Neural cell (in vitro differentiated cells): ENCODE measurements at regions not wholly inside any gene's neighbourhood (a gene's known extent, or its start where the extent isn't known, plus 50 kb on each side); places are given as distances from the start of the nearest gene placed in this dataset.

ENCODE experiments used
- H2AFZ ChIP-seq: fragments of 200-600, 300-800 bp; sonication (generic), shearing (Covaris generic); 2 replicates; pipeline ENCODE4 v1.6.0; 2014; ENCODE audit warnings: low read depth, mild to moderate bottlenecking, antibody characterized with exemption, low read length, moderate library complexity
- H3F3A ChIP-seq: fragments of 200-600 bp; shearing (Covaris generic); 2 replicates; pipeline ENCODE4 v1.6.1; 2016; ENCODE audit warnings: mild to moderate bottlenecking, moderate library complexity, mixed read lengths, antibody characterized with exemption, low read length; ENCODE audit not compliant: insufficient read depth, poor library complexity, severe bottlenecking
- H3K27ac ChIP-seq: fragments of 200-600, 300-800 bp; sonication (generic), shearing (Covaris generic); 2 replicates; pipeline ENCODE4 v1.5.1; 2014; ENCODE audit warnings: mild to moderate bottlenecking, low read length, moderate library complexity
- H3K27me3 ChIP-seq: fragments of 300-800, 200-600 bp; sonication (generic), shearing (Covaris generic); 2 replicates; pipeline ENCODE4 v1.6.0; 2014; ENCODE audit warnings: mild to moderate bottlenecking, low read depth, low read length, moderate library complexity; ENCODE audit not compliant: insufficient read depth
- H3K36me3 ChIP-seq: fragments of 300-800, 200-600 bp; sonication (generic), shearing (Covaris generic); 2 replicates; pipeline ENCODE4 v1.5.1; 2014; ENCODE audit warnings: mild to moderate bottlenecking, antibody characterized with exemption, low read length, moderate library complexity; ENCODE audit not compliant: insufficient read depth
- H3K4me2 ChIP-seq: fragments of 300-800, 200-600 bp; sonication (generic), shearing (Covaris generic); 2 replicates; pipeline ENCODE4 v1.6.0; 2014; ENCODE audit warnings: mild to moderate bottlenecking, low read length
- H3K4me3 ChIP-seq: fragments of 300-800, 200-600 bp; sonication (generic), shearing (Covaris generic); 2 replicates; pipeline ENCODE4 v1.5.1; 2014; ENCODE audit warnings: mild to moderate bottlenecking, low read length, moderate library complexity
- H3K79me2 ChIP-seq: fragments of 200-600 bp; shearing (Covaris generic); replicated peaks from 2 replicates; pipeline ENCODE4 v1.6.0; 2014; ENCODE audit warnings: mild to moderate bottlenecking, low read length, moderate library complexity; ENCODE audit not compliant: insufficient read depth
- H3K9ac ChIP-seq: fragments of 300-800, 200-600 bp; sonication (generic), shearing (Covaris generic); 2 replicates; pipeline ENCODE4 v1.6.1; 2016; ENCODE audit warnings: mild to moderate bottlenecking, low read length, mixed read lengths
- H3K9me2 ChIP-seq: fragments of 200-600 bp; shearing (Covaris generic); 2 replicates; pipeline ENCODE4 v1.6.1; 2016; ENCODE audit warnings: mild to moderate bottlenecking, low read length, mixed read lengths; ENCODE audit not compliant: insufficient read depth
- H3K9me3 ChIP-seq: fragments of 200-600, 300-800 bp; sonication (generic), shearing (Covaris generic); 2 replicates; pipeline ENCODE4 v1.6.1; 2016; ENCODE audit warnings: mild to moderate bottlenecking, mixed run types, low read length, moderate library complexity, mixed read lengths
- H4K20me1 ChIP-seq: fragments of 200-600 bp; shearing (Covaris generic); 2 replicates; pipeline ENCODE4 v1.6.1; 2016; ENCODE audit warnings: mild to moderate bottlenecking, mixed run types; ENCODE audit not compliant: insufficient read depth
- EP300 ChIP-seq: fragments of 450-650 bp; conservative IDR thresholded peaks from 2 replicates; pipeline ENCODE4 v1.6.1; 2014; ENCODE audit warnings: antibody characterized with exemption, mild to moderate bottlenecking, moderate library complexity; ENCODE audit not compliant: poor library complexity, severe bottlenecking
- EZH2 ChIP-seq: fragments of 200-600, 300-800 bp; shearing (Covaris generic), sonication (generic); IDR thresholded peaks from 2 replicates; pipeline ENCODE4 v1.6.1; 2014; ENCODE audit warnings: antibody characterized with exemption, low read length, borderline replicate concordance, mild to moderate bottlenecking; ENCODE audit not compliant: insufficient read depth, poor library complexity, severe bottlenecking
- MXI1 ChIP-seq: fragments of 450-650 bp; conservative IDR thresholded peaks from 2 replicates; pipeline ENCODE4 v1.6.1; 2014; ENCODE audit warnings: antibody characterized with exemption, mild to moderate bottlenecking; ENCODE audit not compliant: poor library complexity, severe bottlenecking
- POLR2AphosphoS5 ChIP-seq: IDR thresholded peaks from 2 replicates; pipeline ENCODE4 v1.6.1; 2012
- RAD21 ChIP-seq: fragments of 450-650 bp; conservative IDR thresholded peaks from 2 replicates; pipeline ENCODE4 v1.6.1; 2014; ENCODE audit warnings: antibody characterized with exemption, mild to moderate bottlenecking, moderate library complexity
- SMC3 ChIP-seq: fragments of 450-650 bp; conservative IDR thresholded peaks from 2 replicates; pipeline ENCODE4 v1.6.1; 2014; ENCODE audit warnings: antibody characterized with exemption, mild to moderate bottlenecking, moderate library complexity; ENCODE audit not compliant: poor library complexity
- TAF1 ChIP-seq: IDR thresholded peaks from 2 replicates; pipeline ENCODE4 v1.6.1; 2012; ENCODE audit warnings: low read depth
- TF ChIP-seq, protein P1 (sequence below): IDR thresholded peaks from 2 replicates; pipeline ENCODE4 v1.6.1; 2012; ENCODE audit warnings: borderline replicate concordance
- TF ChIP-seq, protein P2 (sequence below): fragments of 450-650 bp; IDR thresholded peaks from 2 replicates; pipeline ENCODE4 v1.5.1; 2014; ENCODE audit warnings: antibody characterized with exemption, mild to moderate bottlenecking, moderate library complexity; ENCODE audit not compliant: poor library complexity, severe bottlenecking

DNA sequence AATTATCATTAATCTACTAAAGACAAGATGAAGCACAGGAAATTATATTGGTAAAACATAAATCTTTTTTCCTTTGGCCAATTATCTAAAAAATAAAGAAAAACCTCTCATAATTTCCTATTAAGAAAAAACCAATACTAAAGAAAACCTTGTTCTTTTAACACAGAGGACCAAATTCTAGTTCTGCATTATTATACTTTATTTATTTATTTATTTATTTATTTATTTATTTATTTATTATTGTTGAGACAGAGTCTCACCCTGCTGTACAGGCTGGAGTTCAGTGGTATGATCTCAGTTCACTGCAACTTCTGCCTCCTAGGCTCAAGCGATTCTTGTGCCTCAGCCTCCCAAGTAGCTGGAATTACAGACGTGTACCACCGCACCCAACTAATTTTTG, 377.8 kb upstream of the ADAMTS16 start:
- H3K36me3 ChIP-seq, result no peaks in the 10 kb centered on the region
- H3F3A ChIP-seq, result no peaks in the 10 kb centered on the region
- H4K20me1 ChIP-seq, result no peaks in the 10 kb centered on the region
- H3K9ac ChIP-seq, result no peak overlapping the region
- TF ChIP-seq RAD21, result no peak
- TF ChIP-seq TAF1, result no peak
- TF ChIP-seq, protein P1, sequence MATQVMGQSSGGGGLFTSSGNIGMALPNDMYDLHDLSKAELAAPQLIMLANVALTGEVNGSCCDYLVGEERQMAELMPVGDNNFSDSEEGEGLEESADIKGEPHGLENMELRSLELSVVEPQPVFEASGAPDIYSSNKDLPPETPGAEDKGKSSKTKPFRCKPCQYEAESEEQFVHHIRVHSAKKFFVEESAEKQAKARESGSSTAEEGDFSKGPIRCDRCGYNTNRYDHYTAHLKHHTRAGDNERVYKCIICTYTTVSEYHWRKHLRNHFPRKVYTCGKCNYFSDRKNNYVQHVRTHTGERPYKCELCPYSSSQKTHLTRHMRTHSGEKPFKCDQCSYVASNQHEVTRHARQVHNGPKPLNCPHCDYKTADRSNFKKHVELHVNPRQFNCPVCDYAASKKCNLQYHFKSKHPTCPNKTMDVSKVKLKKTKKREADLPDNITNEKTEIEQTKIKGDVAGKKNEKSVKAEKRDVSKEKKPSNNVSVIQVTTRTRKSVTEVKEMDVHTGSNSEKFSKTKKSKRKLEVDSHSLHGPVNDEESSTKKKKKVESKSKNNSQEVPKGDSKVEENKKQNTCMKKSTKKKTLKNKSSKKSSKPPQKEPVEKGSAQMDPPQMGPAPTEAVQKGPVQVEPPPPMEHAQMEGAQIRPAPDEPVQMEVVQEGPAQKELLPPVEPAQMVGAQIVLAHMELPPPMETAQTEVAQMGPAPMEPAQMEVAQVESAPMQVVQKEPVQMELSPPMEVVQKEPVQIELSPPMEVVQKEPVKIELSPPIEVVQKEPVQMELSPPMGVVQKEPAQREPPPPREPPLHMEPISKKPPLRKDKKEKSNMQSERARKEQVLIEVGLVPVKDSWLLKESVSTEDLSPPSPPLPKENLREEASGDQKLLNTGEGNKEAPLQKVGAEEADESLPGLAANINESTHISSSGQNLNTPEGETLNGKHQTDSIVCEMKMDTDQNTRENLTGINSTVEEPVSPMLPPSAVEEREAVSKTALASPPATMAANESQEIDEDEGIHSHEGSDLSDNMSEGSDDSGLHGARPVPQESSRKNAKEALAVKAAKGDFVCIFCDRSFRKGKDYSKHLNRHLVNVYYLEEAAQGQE, result no peak
- TF ChIP-seq EP300, result no peak
- TF ChIP-seq EZH2, result no peak
- no peak for TF ChIP-seq MXI1
- no peak for TF ChIP-seq POLR2AphosphoS5
- TF ChIP-seq, protein P2, sequence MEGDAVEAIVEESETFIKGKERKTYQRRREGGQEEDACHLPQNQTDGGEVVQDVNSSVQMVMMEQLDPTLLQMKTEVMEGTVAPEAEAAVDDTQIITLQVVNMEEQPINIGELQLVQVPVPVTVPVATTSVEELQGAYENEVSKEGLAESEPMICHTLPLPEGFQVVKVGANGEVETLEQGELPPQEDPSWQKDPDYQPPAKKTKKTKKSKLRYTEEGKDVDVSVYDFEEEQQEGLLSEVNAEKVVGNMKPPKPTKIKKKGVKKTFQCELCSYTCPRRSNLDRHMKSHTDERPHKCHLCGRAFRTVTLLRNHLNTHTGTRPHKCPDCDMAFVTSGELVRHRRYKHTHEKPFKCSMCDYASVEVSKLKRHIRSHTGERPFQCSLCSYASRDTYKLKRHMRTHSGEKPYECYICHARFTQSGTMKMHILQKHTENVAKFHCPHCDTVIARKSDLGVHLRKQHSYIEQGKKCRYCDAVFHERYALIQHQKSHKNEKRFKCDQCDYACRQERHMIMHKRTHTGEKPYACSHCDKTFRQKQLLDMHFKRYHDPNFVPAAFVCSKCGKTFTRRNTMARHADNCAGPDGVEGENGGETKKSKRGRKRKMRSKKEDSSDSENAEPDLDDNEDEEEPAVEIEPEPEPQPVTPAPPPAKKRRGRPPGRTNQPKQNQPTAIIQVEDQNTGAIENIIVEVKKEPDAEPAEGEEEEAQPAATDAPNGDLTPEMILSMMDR, result no peak
- no peak overlapping the region for H3K27ac ChIP-seq
- no peak overlapping the region for H3K4me3 ChIP-seq
- H3K79me2 ChIP-seq, result no peaks in the 10 kb centered on the region
- no peaks in the 10 kb centered on the region for H3K9me2 ChIP-seq
- no peaks in the 10 kb centered on the region for H3K9me3 ChIP-seq
- no peaks in the 10 kb centered on the region for H3K27me3 ChIP-seq
- H2AFZ ChIP-seq, result no peak overlapping the region
- no peak overlapping the region for H3K4me2 ChIP-seq

DNA sequence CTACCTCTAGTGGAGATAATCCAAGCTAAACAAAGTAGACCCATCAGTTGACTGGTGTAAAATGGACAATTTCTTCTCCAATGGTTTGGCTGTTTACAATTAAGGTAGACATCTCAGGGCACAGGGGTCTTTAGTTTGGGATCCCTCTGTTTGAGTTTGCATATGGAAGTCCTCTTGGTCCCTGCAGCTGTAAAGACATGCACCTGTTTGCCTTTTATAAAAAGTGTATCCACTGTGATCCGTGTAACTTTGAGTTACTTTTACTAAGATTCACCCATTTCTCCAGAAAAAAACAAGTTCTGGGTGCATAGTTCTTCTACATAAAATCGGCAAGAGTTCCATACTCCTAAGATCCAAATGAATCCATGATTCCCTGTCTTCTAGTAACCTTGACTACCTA, 374.7 kb upstream of the ADAMTS16 start:
- Histone ChIP-seq H3K27me3 (no peaks in the 10 kb centered on the region), H3K9me3 (no peaks in the 10 kb centered on the region), H3K4me3 (no peak overlapping the region), H3K36me3 (no peaks in the 10 kb centered on the region), H3K4me2 (no peak overlapping the region), H3K9me2 (no peaks in the 10 kb centered on the region), H3K9ac (no peak overlapping the region), H2AFZ (no peak overlapping the region), H3F3A (no peaks in the 10 kb centered on the region), H3K79me2 (no peaks in the 10 kb centered on the region), H3K27ac (no peak overlapping the region), H4K20me1 (no peaks in the 10 kb centered on the region)
- TF ChIP-seq, protein P2, result no peak
- TF ChIP-seq MXI1 (no peak), EP300 (no peak), RAD21 (no peak), SMC3 (no peak), TAF1 (no peak)
- TF ChIP-seq, protein P1, result no peak
